ENCODE measurements at regions not wholly inside any gene's neighbourhood (a gene's known extent, or its start where the extent isn't known, plus 50 kb on each side); places are given as distances from the start of the nearest gene placed in this dataset.

DNA sequence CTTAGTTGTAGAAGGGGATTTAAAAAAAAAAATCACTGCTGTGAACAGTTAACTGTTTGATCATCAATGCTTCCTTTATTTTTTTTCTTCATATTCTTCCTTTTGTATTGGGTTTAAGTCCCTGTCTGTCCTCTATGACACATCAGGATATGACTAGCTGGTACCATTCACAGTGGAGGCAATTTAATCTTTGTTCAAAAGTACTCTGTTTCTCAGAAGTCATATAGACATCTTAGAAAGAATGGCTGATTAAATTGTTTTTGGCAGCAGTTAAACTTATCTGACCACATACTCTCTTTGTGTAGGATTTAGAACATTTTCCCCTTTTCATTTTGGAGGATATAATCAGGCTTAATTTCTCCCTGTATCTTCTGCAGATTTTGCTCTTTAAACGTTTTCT is 807.8 kb upstream of the CDH2 start:
- Histone ChIP-seq H3K27me3 (ENCODE audit: control insufficient read depth, insufficient read depth, low read length) (no peaks in the 10 kb centered on the region), H3K4me3 (ENCODE audit: low read depth, low read length) (no peak overlapping the region), H3K27ac (ENCODE audit: low read depth, low read length) (no peak overlapping the region), H3K9me3 (ENCODE audit: control insufficient read depth, insufficient read depth, low read length) (no peaks in the 10 kb centered on the region)
- ChIA-PET POLR2A (no interaction called here), CTCF (no interaction called here)
- DNase-seq (ENCODE audit: low read depth, low spot score): no peak
- TF ChIP-seq, protein P1, sequence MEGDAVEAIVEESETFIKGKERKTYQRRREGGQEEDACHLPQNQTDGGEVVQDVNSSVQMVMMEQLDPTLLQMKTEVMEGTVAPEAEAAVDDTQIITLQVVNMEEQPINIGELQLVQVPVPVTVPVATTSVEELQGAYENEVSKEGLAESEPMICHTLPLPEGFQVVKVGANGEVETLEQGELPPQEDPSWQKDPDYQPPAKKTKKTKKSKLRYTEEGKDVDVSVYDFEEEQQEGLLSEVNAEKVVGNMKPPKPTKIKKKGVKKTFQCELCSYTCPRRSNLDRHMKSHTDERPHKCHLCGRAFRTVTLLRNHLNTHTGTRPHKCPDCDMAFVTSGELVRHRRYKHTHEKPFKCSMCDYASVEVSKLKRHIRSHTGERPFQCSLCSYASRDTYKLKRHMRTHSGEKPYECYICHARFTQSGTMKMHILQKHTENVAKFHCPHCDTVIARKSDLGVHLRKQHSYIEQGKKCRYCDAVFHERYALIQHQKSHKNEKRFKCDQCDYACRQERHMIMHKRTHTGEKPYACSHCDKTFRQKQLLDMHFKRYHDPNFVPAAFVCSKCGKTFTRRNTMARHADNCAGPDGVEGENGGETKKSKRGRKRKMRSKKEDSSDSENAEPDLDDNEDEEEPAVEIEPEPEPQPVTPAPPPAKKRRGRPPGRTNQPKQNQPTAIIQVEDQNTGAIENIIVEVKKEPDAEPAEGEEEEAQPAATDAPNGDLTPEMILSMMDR (IDR thresholded peaks at IDR 0.05; ENCODE audit: low read depth, low read length): no peak

DNA sequence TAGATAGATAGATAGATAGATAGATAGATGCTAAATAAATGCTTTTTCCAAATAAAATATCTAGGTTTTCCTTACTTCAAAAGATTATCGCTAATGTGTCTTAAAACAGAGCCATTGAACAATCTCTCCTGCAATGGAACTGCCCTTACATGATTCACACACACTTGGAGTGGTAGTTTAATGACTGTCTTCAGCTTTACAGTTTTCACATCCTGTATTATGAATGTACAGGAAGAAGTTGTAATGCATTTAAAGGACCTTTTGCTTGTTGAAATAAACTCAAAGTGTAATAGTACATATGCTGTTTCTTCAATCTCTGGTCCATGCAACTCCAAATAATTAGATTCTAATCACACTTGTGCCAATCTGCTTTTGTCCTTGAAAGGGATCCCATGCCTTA is 797.6 kb upstream of the CDH2 start:
- Histone ChIP-seq H3K27ac (ENCODE audit: low read depth, low read length) (no peak overlapping the region), H3K27me3 (ENCODE audit: control insufficient read depth, insufficient read depth, low read length) (no peaks in the 10 kb centered on the region), H3K4me3 (ENCODE audit: low read depth, low read length) (no peak overlapping the region), H3K9me3 (ENCODE audit: control insufficient read depth, insufficient read depth, low read length) (no peaks in the 10 kb centered on the region)
- CTCF ChIA-PET: no interaction called here
- DNase-seq (ENCODE audit: low read depth, low spot score): no peak
- POLR2A ChIA-PET: no interaction called here
- TF ChIP-seq, protein P1 (IDR thresholded peaks at IDR 0.05; ENCODE audit: low read depth, low read length): no peak

DNA sequence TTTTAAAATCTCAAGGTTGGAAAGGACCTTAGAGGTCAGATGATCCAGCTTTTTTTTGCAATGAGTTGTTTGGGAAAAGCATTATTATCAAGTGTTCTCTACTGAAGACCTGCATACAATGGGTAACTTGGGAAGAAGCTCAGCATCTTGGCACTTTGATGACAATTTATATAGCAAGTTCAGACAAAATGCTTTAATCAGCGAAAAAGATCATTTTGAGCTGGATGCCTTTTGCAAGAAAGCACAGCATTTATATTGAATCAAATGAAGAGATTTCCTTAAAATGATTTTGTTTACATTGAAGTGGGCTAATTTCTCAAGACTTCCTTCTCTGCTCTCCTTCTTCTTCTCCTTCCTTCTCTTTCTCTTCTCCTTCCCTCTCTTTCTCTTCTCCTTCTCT is 796.4 kb upstream of the CDH2 start:
- H3K27ac ChIP-seq (ENCODE audit: low read depth, low read length): no peak overlapping the region
- ChIA-PET POLR2A (no interaction called here), CTCF (interaction anchor here (0.6 to 3.1 kb wide), 3 partner anchors 10 to 1307 kb away, joined by 3 to 11 read pairs (median 3); no protein-coding TSS in a partner anchor)
- H3K4me3 ChIP-seq (ENCODE audit: low read depth, low read length): no peak overlapping the region
- no peaks in the 10 kb centered on the region for H3K9me3 ChIP-seq (ENCODE audit: control insufficient read depth, insufficient read depth, low read length)
- no peaks in the 10 kb centered on the region for H3K27me3 ChIP-seq (ENCODE audit: control insufficient read depth, insufficient read depth, low read length)
- no peak for DNase-seq (ENCODE audit: low read depth, low spot score)
- TF ChIP-seq, protein P1 (IDR thresholded peaks at IDR 0.05; ENCODE audit: low read depth, low read length): no peak

DNA sequence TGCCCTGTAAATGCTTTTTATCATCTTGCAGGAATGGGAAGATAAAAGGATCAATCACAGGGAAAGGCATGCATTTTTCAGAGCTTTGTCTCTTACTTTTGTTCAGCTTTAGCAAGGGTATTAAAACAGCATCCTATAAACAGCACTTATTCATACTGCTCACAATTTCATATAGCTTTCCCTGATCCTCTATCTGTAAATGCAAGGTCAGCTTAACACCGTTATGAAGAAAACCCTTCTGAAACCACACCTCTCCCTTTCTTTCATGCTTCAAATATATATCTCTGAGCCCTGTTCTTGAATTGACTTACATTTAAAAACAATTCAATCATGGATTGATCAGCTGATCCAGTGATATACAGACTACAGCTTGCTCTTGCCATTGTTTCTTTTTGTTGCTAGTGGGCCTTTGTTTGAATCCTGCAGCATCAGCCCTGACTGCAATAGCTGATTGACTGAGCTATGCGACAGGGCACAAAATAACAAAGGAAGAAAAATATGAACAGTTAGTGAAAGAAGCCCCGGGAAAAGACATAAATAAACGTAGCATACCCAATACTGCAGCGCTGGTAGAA is 795.5 kb upstream of the CDH2 start:
- H3K9me3 ChIP-seq (ENCODE audit: control insufficient read depth, insufficient read depth, low read length): no peaks in the 10 kb centered on the region
- TF ChIP-seq, protein P1 (IDR thresholded peaks at IDR 0.05; ENCODE audit: low read depth, low read length): no peak
- POLR2A ChIA-PET: no interaction called here
- no peak overlapping the region for H3K4me3 ChIP-seq (ENCODE audit: low read depth, low read length)
- DNase-seq (ENCODE audit: low read depth, low spot score): no peak
- H3K27ac ChIP-seq (ENCODE audit: low read depth, low read length): no peak overlapping the region
- CTCF ChIA-PET: interaction anchor here (0.7 to 3.1 kb wide), 2 partner anchors 10 to 11 kb away, joined by 3 to 11 read pairs; no protein-coding TSS in a partner anchor
- no peaks in the 10 kb centered on the region for H3K27me3 ChIP-seq (ENCODE audit: control insufficient read depth, insufficient read depth, low read length)

DNA sequence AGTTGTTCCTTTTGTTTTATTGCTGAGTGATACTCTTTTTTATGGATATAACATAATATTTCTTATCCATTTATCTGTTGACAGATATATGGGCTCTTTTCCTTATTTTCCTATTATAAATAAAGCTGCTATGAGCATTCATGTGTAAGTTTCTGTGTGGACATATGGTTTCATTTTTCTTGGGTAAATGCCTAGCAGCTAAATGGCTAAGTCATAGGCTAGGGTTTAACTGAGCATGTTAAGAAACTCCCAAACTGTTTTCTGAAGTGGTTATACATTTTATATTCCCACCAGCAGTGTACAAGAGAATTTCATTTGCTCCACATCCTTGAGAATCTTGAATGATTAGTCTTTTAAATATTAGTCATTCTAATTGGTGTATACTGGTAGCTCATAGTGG is 786.6 kb upstream of the CDH2 start:
- CTCF ChIA-PET: interaction anchor here (0.6 to 1.7 kb wide), 2 partner anchors 676 to 1317 kb away, joined by 3 to 4 read pairs; no protein-coding TSS in a partner anchor
- Histone ChIP-seq H3K27ac (ENCODE audit: low read depth, low read length) (no peak overlapping the region), H3K4me3 (ENCODE audit: low read depth, low read length) (no peak overlapping the region), H3K9me3 (ENCODE audit: control insufficient read depth, insufficient read depth, low read length) (no peaks in the 10 kb centered on the region), H3K27me3 (ENCODE audit: control insufficient read depth, insufficient read depth, low read length) (no peaks in the 10 kb centered on the region)
- TF ChIP-seq, protein P1 (IDR thresholded peaks at IDR 0.05; ENCODE audit: low read depth, low read length): no peak
- no peak for DNase-seq (ENCODE audit: low read depth, low spot score)
- POLR2A ChIA-PET: interaction anchor here (0.6 kb wide), 1 partner anchor 777 kb away, joined by 5 read pairs; no protein-coding TSS in a partner anchor

Measured in AG04450 (cell line).